ENCODE measurements at regions not wholly inside any gene's neighbourhood (a gene's known extent, or its start where the extent isn't known, plus 50 kb on each side); places are given as distances from the start of the nearest gene placed in this dataset.

DNA sequence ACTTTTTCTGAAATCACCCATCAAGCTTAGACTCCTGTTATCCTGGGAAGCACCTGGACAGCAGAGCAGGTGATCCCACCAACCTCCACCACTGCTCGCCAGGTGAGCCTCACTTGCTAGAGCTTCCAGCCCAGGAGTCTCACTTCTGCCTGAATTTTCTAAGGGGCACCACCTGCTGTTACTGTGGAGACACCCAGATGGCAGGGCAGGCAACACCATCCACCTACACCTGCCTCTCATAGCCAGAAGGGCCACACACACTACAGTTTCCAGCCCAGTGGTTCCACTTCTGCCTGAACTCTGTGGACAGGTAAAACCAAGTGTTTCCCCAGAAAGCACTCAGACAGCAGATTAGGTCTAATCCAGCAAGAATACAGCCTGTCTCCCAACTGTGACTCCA, 262.0 kb downstream of the ARAP2 start:
- TF ChIP-seq EP300 (IDR thresholded peaks at IDR 0.05) (no peak), POLR2AphosphoS5 (IDR thresholded peaks at IDR 0.05) (no peak)
- TF ChIP-seq, protein P1, sequence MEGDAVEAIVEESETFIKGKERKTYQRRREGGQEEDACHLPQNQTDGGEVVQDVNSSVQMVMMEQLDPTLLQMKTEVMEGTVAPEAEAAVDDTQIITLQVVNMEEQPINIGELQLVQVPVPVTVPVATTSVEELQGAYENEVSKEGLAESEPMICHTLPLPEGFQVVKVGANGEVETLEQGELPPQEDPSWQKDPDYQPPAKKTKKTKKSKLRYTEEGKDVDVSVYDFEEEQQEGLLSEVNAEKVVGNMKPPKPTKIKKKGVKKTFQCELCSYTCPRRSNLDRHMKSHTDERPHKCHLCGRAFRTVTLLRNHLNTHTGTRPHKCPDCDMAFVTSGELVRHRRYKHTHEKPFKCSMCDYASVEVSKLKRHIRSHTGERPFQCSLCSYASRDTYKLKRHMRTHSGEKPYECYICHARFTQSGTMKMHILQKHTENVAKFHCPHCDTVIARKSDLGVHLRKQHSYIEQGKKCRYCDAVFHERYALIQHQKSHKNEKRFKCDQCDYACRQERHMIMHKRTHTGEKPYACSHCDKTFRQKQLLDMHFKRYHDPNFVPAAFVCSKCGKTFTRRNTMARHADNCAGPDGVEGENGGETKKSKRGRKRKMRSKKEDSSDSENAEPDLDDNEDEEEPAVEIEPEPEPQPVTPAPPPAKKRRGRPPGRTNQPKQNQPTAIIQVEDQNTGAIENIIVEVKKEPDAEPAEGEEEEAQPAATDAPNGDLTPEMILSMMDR (IDR thresholded peaks at IDR 0.05), result no peak

Measured in stomach (tissue), 4 donors.